NB4 (cell line): ENCODE measurements at regions not wholly inside any gene's neighbourhood (a gene's known extent, or its start where the extent isn't known, plus 50 kb on each side); places are given as distances from the start of the nearest gene placed in this dataset.
"Not testable (repeated sequence)": the region's sequence is repeated elsewhere in the genome, so short reads cannot be mapped to it uniquely, and the experiment has no call there.

ENCODE experiments used
- DNase-seq: peaks from one replicate; pipeline ENCODE4 v3.0.0; 2010; ENCODE audit warnings: low read depth
- H3K4me3 ChIP-seq: one replicate; pipeline ENCODE4 v1.5.1; 2011; ENCODE audit warnings: mild to moderate bottlenecking, low read depth, low read length, moderate library complexity
- MYC ChIP-seq: IDR thresholded peaks from 2 replicates; pipeline ENCODE4 v1.6.1; 2011; ENCODE audit warnings: low read depth, low read length
- POLR2A ChIP-seq: IDR thresholded peaks from 2 replicates; pipeline ENCODE4 v1.6.1; 2011; ENCODE audit warnings: mild to moderate bottlenecking; ENCODE audit not compliant: insufficient read length; ENCODE audit errors: extremely low read depth
- TF ChIP-seq, protein P1 (sequence below): IDR thresholded peaks from 2 replicates; pipeline ENCODE4 v1.6.1; 2011; ENCODE audit warnings: low read depth, low read length
- TF ChIP-seq, protein P2 (sequence below): IDR thresholded peaks from one replicate; pipeline ENCODE4 v1.5.1; 2012; ENCODE audit warnings: low read depth, low read length

DNA sequence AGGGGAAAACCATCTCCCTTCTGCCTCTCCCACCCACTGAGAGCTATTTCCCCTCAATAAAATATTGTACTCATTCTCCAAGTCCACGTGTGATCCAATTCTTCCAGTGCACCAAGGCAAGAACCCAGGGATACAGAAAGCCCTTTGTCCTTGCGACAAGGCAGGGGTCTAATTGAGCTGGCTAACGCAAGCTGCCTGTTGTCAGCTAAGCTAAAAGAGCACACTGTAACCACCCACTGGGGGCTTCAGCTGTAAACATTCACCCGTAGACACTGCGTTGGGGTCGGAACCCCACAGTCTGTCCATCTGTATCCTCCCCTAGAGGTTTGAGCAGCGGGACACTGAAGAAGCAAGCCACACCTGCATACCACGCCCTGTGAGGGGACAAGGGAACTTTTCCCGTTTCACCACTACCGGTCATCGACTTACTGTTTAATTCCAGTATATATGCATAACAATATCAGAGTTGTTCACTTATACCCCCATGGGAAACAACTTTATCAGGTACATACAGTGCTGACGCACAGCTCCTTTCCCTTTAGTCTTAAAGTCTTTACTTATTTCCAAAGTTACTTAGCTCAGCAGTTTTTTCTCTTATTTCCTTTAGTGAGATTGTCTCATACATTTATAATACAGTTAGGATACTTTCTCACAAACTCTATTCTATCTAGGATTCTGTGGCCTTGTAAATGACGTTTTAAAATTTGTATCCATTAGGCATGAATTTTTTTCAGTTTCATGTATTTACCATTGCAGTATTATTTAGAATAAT, 721.6 kb downstream of the ANKRD7 start:
- TF ChIP-seq, protein P1, sequence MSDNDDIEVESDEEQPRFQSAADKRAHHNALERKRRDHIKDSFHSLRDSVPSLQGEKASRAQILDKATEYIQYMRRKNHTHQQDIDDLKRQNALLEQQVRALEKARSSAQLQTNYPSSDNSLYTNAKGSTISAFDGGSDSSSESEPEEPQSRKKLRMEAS, result no peak
- TF ChIP-seq MYC, result no peak
- TF ChIP-seq, protein P2, sequence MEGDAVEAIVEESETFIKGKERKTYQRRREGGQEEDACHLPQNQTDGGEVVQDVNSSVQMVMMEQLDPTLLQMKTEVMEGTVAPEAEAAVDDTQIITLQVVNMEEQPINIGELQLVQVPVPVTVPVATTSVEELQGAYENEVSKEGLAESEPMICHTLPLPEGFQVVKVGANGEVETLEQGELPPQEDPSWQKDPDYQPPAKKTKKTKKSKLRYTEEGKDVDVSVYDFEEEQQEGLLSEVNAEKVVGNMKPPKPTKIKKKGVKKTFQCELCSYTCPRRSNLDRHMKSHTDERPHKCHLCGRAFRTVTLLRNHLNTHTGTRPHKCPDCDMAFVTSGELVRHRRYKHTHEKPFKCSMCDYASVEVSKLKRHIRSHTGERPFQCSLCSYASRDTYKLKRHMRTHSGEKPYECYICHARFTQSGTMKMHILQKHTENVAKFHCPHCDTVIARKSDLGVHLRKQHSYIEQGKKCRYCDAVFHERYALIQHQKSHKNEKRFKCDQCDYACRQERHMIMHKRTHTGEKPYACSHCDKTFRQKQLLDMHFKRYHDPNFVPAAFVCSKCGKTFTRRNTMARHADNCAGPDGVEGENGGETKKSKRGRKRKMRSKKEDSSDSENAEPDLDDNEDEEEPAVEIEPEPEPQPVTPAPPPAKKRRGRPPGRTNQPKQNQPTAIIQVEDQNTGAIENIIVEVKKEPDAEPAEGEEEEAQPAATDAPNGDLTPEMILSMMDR, result no peak
- no peak for TF ChIP-seq POLR2A
- H3K4me3 ChIP-seq, result no peak overlapping the region

DNA sequence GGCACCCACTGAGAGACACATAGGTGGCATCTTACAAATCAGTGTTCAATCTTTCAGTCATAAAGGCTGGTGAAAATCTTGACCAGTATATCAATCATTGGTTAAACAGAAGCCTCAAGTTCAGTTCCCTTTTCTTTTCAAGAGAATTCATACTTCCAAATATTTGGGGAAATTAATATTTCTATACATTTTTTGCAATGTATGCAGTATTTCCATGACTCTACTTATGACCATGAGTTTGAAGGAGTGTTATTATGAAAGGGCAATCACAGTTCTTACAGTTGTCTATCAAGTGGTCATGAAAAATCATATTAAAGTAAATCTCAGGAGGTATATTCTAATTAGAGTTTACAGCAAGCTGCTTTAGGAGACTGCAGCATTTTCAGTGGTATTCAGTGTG, 724.0 kb downstream of the ANKRD7 start:
- TF ChIP-seq, protein P2, result no peak
- H3K4me3 ChIP-seq, result no peak overlapping the region
- DNase-seq, result no peak

More for the DNA sequence above, 721.6 kb downstream of the ANKRD7 start:
- DNase-seq, result no peak

DNA sequence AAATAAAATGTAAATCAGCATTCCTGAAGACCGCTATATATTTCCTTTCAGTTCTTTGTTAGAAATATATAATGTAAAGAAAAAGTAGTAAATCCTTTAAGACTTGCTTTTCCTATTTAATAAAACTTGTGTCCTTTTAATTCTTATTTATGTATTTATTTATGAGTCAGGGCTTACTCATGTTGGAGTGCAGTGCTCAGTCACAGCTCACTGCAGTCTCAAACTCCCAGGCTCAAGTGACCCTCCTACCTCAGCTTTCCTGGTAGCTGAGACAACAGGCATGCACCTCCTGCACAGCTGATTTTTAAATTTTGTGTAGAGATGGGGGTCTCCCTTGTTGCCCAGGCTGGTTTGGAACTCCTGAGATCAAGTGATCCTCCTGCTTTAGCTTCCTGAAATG, 724.5 kb downstream of the ANKRD7 start:
- H3K4me3 ChIP-seq, result no peak overlapping the region
- TF ChIP-seq, protein P1, result no peak
- TF ChIP-seq MYC (no peak), POLR2A (no peak)
- TF ChIP-seq, protein P2, result no peak
- no peak for DNase-seq

DNA sequence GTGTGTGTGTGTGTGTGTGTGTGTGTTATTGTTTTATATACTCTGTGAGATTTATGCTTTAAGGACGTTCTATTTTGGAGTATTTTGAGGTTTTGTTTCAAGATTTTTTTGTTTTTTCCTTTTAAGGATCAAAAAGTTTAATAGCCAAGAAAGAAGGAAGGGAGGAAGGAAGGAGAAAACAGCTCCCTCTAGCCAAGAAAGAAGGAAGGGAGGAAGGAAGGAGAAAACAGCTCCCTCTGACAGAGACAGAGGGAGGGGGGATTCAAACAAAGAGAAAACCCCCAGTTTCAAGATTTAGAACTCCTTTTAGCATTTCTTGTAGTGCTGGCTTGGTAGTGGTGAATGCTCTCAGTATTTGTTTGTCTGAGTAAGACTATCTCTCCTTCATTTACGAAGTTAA, 731.8 kb downstream of the ANKRD7 start:
- not testable (repeated sequence) for DNase-seq

DNA sequence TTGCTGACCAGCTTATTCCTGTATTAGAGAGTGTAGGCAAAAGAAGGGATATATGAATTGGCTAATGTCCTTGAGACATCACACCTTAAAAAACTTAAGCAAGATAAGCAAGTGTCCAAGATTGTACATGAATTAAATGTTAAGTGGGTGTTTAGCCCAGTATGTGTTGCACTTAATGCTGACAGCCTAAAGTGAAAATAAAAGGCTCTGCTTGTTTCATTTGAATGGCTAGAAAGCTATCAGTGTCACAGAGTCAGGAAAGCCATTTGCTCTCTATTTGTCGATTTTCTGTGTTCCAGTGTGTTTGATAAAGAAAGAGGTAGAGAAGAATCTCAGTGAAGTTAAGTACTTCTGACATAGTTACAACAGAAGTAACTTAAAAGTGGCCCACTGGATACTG, 744.9 kb downstream of the ANKRD7 start:
- no peak overlapping the region for H3K4me3 ChIP-seq
- no peak for DNase-seq
- TF ChIP-seq, protein P2, result no peak
- no peak for TF ChIP-seq POLR2A
- TF ChIP-seq, protein P1, result no peak

More for the DNA sequence above, 731.8 kb downstream of the ANKRD7 start:
- not testable (repeated sequence) for H3K4me3 ChIP-seq

DNA sequence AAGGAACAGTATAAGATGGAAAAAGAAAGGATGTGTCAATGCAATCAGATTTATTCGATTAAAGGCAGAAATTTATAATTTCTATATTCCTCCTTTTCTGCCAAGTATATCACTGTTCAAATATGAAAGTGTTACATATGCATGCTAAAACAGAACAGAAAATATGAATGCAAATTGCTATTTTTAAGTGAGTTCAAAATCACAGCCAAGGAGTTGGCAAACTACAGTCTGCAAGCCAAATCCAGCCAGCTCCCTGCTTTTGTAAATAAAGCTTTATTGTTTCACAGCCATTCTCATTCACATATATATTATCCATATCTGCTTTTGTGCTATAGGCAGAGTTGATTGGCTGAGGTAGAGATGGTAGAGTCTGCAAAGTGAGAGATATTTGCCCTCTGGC, 747.2 kb downstream of the ANKRD7 start:
- H3K4me3 ChIP-seq, result no peak overlapping the region
- DNase-seq, result no peak
- TF ChIP-seq, protein P1, result no peak
- TF ChIP-seq POLR2A (no peak), MYC (no peak)
- TF ChIP-seq, protein P2, result no peak
